ENCODE measurements at regions not wholly inside any gene's neighbourhood (a gene's known extent, or its start where the extent isn't known, plus 50 kb on each side); places are given as distances from the start of the nearest gene placed in this dataset.

DNA sequence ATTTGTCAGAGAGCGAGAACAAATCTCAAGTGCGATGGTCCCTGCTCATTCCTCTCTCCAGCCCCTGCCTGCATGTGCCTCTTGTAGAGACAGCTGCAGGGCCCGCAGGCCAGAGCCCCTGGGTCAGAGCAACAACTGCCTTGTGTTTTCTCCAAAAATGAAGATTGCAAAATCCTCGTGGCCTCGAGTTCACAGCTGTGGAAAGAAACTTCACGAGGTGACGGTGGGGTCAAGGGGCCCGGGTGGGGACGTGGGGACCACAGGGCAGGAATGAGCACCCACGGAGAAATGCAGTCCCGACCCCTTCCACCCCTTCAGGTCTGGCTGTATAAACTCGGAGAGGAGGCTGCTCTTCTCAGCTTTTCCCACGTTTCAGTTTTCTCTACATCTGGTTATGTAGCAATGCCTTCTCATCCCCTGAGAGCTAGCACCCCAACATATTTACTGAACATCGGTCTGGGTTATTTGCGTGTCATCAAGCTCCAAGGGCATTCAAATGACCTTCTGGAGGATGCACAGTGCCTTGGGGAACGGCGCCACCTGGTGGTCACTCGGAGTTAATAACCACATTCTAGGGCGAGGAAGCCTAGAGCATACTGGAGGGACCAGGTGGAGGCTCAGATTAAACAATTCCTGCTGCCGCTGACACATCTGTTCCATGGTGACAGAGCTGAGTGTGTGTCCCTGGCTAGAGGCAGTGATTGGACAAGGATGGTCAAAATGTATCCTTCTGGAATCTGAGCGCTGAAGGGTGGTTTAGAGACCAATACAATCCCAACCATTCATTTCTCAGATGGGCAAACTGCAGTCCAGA lies 91.4 kb upstream of the CYRIA start:
- peak; percentile 84 for TF ChIP-seq CTCF (IDR thresholded peaks at IDR 0.05; ENCODE audit: insufficient read depth, low read depth, low read length)
- no peak for TF ChIP-seq EZH2 (IDR thresholded peaks at IDR 0.05; ENCODE audit: insufficient read depth, low read length)
